K562 (cell line): ENCODE measurements at regions not wholly inside any gene's neighbourhood (a gene's known extent, or its start where the extent isn't known, plus 50 kb on each side); places are given as distances from the start of the nearest gene placed in this dataset.

Source experiments
- ARID1B ChIP-seq: fragments of 450-650 bp; IDR thresholded peaks from 2 replicates; pipeline ENCODE4 v1.6.1; 2016; ENCODE audit warnings: antibody characterized with exemption, mild to moderate bottlenecking, inconsistent platforms
- ARID3A ChIP-seq: IDR thresholded peaks from 2 replicates; pipeline ENCODE4 v1.6.1; 2012; ENCODE audit warnings: low read depth, low read length, improper control_type of control experiment, borderline replicate concordance
- ARID3B ChIP-seq: fragments of 250-450 bp; sonication (Bioruptor Pico); IDR thresholded peaks from 2 replicates; pipeline ENCODE4 v1.4.0; 2020; ENCODE audit warnings: borderline replicate concordance
- ASH1L ChIP-seq: fragments of 450-650 bp; IDR thresholded peaks from 2 replicates; pipeline ENCODE4 v1.6.1; 2018; ENCODE audit warnings: borderline replicate concordance, mild to moderate bottlenecking, low read depth; ENCODE audit not compliant: partially characterized antibody
- BCL6 ChIP-seq: fragments of 250-450 bp; sonication (Bioruptor Pico); IDR thresholded peaks from 2 replicates; pipeline ENCODE4 v1.4.0; 2020
- CAMTA2 ChIP-seq: fragments of 250-450 bp; sonication (Bioruptor Pico); conservative IDR thresholded peaks from 2 replicates; pipeline ENCODE4 v1.5.1; 2022
- CBFB ChIP-seq: sonication (generic); formaldehyde crosslinking; IDR thresholded peaks from 2 replicates; pipeline ENCODE4 v1.4.0; 2020; ENCODE audit warnings: mild to moderate bottlenecking, missing genetic modification reagents
- DMBX1 ChIP-seq: fragments of 250-450 bp; sonication (Bioruptor Pico); IDR thresholded peaks from 2 replicates; pipeline ENCODE4 v1.8.0; 2022; ENCODE audit warnings: inconsistent platforms, mild to moderate bottlenecking, moderate library complexity, borderline replicate concordance
- ETS1 ChIP-seq: conservative IDR thresholded peaks from 2 replicates; pipeline ENCODE4 v1.6.1; 2011; ENCODE audit warnings: low read depth, mild to moderate bottlenecking, low read length; ENCODE audit not compliant: control insufficient read depth
- ETV5 ChIP-seq: sonication (generic); formaldehyde crosslinking; IDR thresholded peaks from 2 replicates; pipeline ENCODE4 v1.4.0; 2020; ENCODE audit warnings: low read depth, mild to moderate bottlenecking, missing genetic modification reagents
- GATAD2A ChIP-seq: fragments of 450-650 bp; IDR thresholded peaks from 2 replicates; pipeline ENCODE4 v1.6.1; 2017
- HINFP ChIP-seq: fragments of 450-650 bp; conservative IDR thresholded peaks from 2 replicates; pipeline ENCODE4 v1.6.1; 2016; ENCODE audit warnings: missing genetic modification characterization, low read depth, mild to moderate bottlenecking, control low read depth, missing compliant biosample characterization
- HMBOX1 ChIP-seq: sonication (generic); IDR thresholded peaks from 2 replicates; pipeline ENCODE4 v1.6.1; 2016
- HNRNPK ChIP-seq: fragments of 200-400 bp; formaldehyde crosslinking; IDR thresholded peaks from one replicate; pipeline ENCODE4 v1.6.1; 2018; ENCODE audit warnings: mild to moderate bottlenecking, low read depth, low read length; ENCODE audit not compliant: poor library complexity, severe bottlenecking
- LEF1 ChIP-seq: fragments of 450-650 bp; IDR thresholded peaks from 2 replicates; pipeline ENCODE4 v1.6.1; 2016; ENCODE audit warnings: mild to moderate bottlenecking
- MIER1 ChIP-seq: fragments of 450-650 bp; IDR thresholded peaks from 2 replicates; pipeline ENCODE4 v1.6.1; 2016; ENCODE audit warnings: antibody characterized with exemption, mild to moderate bottlenecking, low read depth
- PTTG1 ChIP-seq: fragments of 450-650 bp; IDR thresholded peaks from 2 replicates; pipeline ENCODE4 v1.6.1; 2016; ENCODE audit warnings: low read depth, mild to moderate bottlenecking, missing genetic modification characterization, missing compliant biosample characterization
- RCOR1 ChIP-seq, 2 experiments: IDR thresholded peaks; 2 replicates each; pipeline ENCODE4 v1.6.1; 2012; ENCODE audit warnings: low read depth in 2 of 2, low read length in 2 of 2, borderline replicate concordance in 1 of 2, improper control_type of control experiment in 1 of 2
- SIX5 ChIP-seq, 2 experiments: IDR thresholded peaks; 2 replicates each; pipeline ENCODE4 v1.6.1; 2011; ENCODE audit warnings: low read length in 2 of 2, borderline replicate concordance in 1 of 2, low read depth in 1 of 2, mild to moderate bottlenecking in 1 of 2, moderate library complexity in 1 of 2; ENCODE audit not compliant: insufficient read depth in 1 of 2
- SMARCA4 ChIP-seq: fragments of 450-650 bp; IDR thresholded peaks from 2 replicates; pipeline ENCODE4 v1.6.1; 2016
- SMC3 ChIP-seq: conservative IDR thresholded peaks from 2 replicates; pipeline ENCODE4 v1.6.1; 2011; ENCODE audit warnings: low read depth, low read length, improper control_type of control experiment; ENCODE audit not compliant: insufficient read depth
- U2AF1 ChIP-seq: fragments of 200-400 bp; formaldehyde crosslinking; optimal IDR thresholded peaks from 2 replicates; pipeline ENCODE3; 2017; ENCODE audit warnings: mild to moderate bottlenecking, low read depth, low read length, moderate library complexity
- ZNF197 ChIP-seq: fragments of 200-800 bp; sonication (Bioruptor generic); IDR thresholded peaks from 2 replicates; pipeline ENCODE4 v1.6.1; 2016; ENCODE audit warnings: low read depth, missing genetic modification characterization, missing compliant biosample characterization
- ZNF780A ChIP-seq: fragments of 250-450 bp; sonication (Bioruptor Pico); IDR thresholded peaks from 2 replicates; pipeline ENCODE4 v1.5.0; 2021; ENCODE audit warnings: mild to moderate bottlenecking

- no peak for TF ChIP-seq HNRNPK
- no peak for TF ChIP-seq ASH1L
- TF ChIP-seq LEF1, result no peak
- TF ChIP-seq ARID3A, result no peak
- TF ChIP-seq GATAD2A, result no peak
- no peak for TF ChIP-seq CAMTA2 (CRISPR knock-in tag)
- TF ChIP-seq U2AF1, result no peak
- TF ChIP-seq SMARCA4, result peak; percentile 53; the same call in 1 of the 2 replicates
- TF ChIP-seq RCOR1 (IDR thresholded peaks at IDR 0.05; ENCODE audit: borderline replicate concordance in 1 of 2, low read depth in 2 of 2, low read length in 2 of 2), result peak in 1 of 2 experiments; percentile 85; a peak in 1 of 4 replicates
- no peak for TF ChIP-seq HMBOX1
- no peak for TF ChIP-seq ZNF780A (CRISPR knock-in tag)
- no peak for TF ChIP-seq CBFB
- no peak for TF ChIP-seq BCL6 (CRISPR knock-in tag)
- peak; percentile 61 for TF ChIP-seq ARID1B
- TF ChIP-seq SIX5 (IDR thresholded peaks at IDR 0.05; ENCODE audit: borderline replicate concordance in 1 of 2, insufficient read depth in 1 of 2, low read depth in 1 of 2, low read length in 2 of 2), result no peak
- no peak for TF ChIP-seq HINFP (tag)
- no peak for TF ChIP-seq SMC3
- no peak for TF ChIP-seq DMBX1
- TF ChIP-seq MIER1, result no peak
- TF ChIP-seq ETS1, result no peak
- TF ChIP-seq ETV5 (CRISPR knock-in tag), result no peak
- no peak for TF ChIP-seq PTTG1 (tag)
- no peak for TF ChIP-seq ARID3B
- no peak for TF ChIP-seq ZNF197 (CRISPR knock-in tag)
These were observed 270.1 kb downstream of the ARL4A start (continued) for GRCh38 chr7:12957487-12957886.
